ENCODE measurements at regions not wholly inside any gene's neighbourhood (a gene's known extent, or its start where the extent isn't known, plus 50 kb on each side); places are given as distances from the start of the nearest gene placed in this dataset.

- TF ChIP-seq CTCF (IDR thresholded peaks at IDR 0.05) (no peak), POLR2A (IDR thresholded peaks at IDR 0.05) (no peak)
These were observed 1106.0 kb downstream of the TAF11L14 start for GRCh38 chr5:18740301-18740700.

Data from vagina (tissue), 2 donors.